HG03097 (cell line): ENCODE measurements at regions not wholly inside any gene's neighbourhood (a gene's known extent, or its start where the extent isn't known, plus 50 kb on each side); places are given as distances from the start of the nearest gene placed in this dataset.
"Not testable (repeated sequence)": the region's sequence is repeated elsewhere in the genome, so short reads cannot be mapped to it uniquely, and the experiment has no call there.

ENCODE experiments used
- ATAC-seq: cut with Tn5 transposase; IDR thresholded peaks from one replicate; pipeline ENCODE4 v1.9.1; 2021; ENCODE audit not compliant: unreplicated experiment, low FRiP score

GRCh38 chr3:82130046-82130445 lies 368.6 kb upstream of the GBE1 start:
- ATAC-seq: no peak

GRCh38 chr3:82129221-82129801 lies 367.9 kb upstream of the GBE1 start:
- ATAC-seq: no peak

GRCh38 chr3:82128271-82128670 lies 366.8 kb upstream of the GBE1 start:
- ATAC-seq: no peak

GRCh38 chr3:82122554-82123345 lies 361.3 kb upstream of the GBE1 start:
- no peak for ATAC-seq

- ATAC-seq: no peak
Measured at GRCh38 chr3:82114589-82114988, 353.1 kb upstream of the GBE1 start.

GRCh38 chr3:82110721-82111120 lies 349.3 kb upstream of the GBE1 start:
- ATAC-seq: not testable (repeated sequence)

GRCh38 chr3:82103241-82103640 lies 341.8 kb upstream of the GBE1 start:
- ATAC-seq: no peak

- ATAC-seq: no peak
Measured at GRCh38 chr3:82100378-82100777, 338.9 kb upstream of the GBE1 start.

- no peak for ATAC-seq
Measured at GRCh38 chr3:82093641-82094040, 332.2 kb upstream of the GBE1 start.

GRCh38 chr3:82088749-82089148 lies 327.3 kb upstream of the GBE1 start:
- ATAC-seq: no peak

- no peak for ATAC-seq
Measured at GRCh38 chr3:82087958-82088357, 326.5 kb upstream of the GBE1 start.

- no peak for ATAC-seq
Measured at GRCh38 chr3:82085851-82086475, 324.5 kb upstream of the GBE1 start.

- ATAC-seq: no peak
Measured at GRCh38 chr3:82085356-82085755, 323.9 kb upstream of the GBE1 start.

- ATAC-seq: no peak
Measured at GRCh38 chr3:82084824-82085223, 323.4 kb upstream of the GBE1 start.

GRCh38 chr3:82082796-82083195 lies 321.4 kb upstream of the GBE1 start:
- ATAC-seq: no peak

GRCh38 chr3:82081351-82081750 lies 319.9 kb upstream of the GBE1 start:
- no peak for ATAC-seq

GRCh38 chr3:82080792-82081191 lies 319.3 kb upstream of the GBE1 start:
- ATAC-seq: no peak

- ATAC-seq: no peak
Measured at GRCh38 chr3:82080261-82080660, 318.8 kb upstream of the GBE1 start.

- no peak for ATAC-seq
Measured at GRCh38 chr3:82079335-82079890, 318.0 kb upstream of the GBE1 start.

GRCh38 chr3:82078246-82078645 lies 316.8 kb upstream of the GBE1 start:
- no peak for ATAC-seq

- no peak for ATAC-seq
Measured at GRCh38 chr3:82067420-82067819, 306.0 kb upstream of the GBE1 start.

GRCh38 chr3:82058809-82059208 lies 297.4 kb upstream of the GBE1 start:
- ATAC-seq: no peak
